GM12873 (cell line): ENCODE measurements at regions not wholly inside any gene's neighbourhood (a gene's known extent, or its start where the extent isn't known, plus 50 kb on each side); places are given as distances from the start of the nearest gene placed in this dataset.

Source experiments
- TF ChIP-seq, protein P1 (sequence below): IDR thresholded peaks from 2 replicates; pipeline ENCODE4 v1.5.1; 2012; ENCODE audit warnings: low read depth, mild to moderate bottlenecking, moderate library complexity, low read length, control low read depth; ENCODE audit not compliant: insufficient read depth; ENCODE audit errors: missing control alignments

DNA sequence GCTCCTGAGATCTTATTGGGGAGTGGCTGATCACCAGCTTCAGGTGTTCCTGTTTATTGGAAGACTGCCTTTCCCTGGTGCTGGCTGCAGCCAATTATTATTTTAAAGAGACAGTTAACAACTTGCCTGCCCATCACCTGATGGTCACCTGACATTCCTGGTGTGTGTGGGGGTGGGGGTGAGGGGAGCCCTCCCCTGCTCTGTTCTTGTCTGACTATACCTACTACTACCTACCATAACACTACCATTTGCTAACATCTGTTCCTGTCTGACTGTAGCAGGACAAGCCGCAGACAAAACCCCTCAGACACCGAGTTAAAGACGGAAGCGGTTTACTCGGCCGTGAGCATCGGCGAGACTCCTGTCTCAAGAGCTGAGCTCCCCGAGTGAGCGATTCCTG lies 54.9 kb upstream of the NBPF3 start:
- TF ChIP-seq, protein P1, sequence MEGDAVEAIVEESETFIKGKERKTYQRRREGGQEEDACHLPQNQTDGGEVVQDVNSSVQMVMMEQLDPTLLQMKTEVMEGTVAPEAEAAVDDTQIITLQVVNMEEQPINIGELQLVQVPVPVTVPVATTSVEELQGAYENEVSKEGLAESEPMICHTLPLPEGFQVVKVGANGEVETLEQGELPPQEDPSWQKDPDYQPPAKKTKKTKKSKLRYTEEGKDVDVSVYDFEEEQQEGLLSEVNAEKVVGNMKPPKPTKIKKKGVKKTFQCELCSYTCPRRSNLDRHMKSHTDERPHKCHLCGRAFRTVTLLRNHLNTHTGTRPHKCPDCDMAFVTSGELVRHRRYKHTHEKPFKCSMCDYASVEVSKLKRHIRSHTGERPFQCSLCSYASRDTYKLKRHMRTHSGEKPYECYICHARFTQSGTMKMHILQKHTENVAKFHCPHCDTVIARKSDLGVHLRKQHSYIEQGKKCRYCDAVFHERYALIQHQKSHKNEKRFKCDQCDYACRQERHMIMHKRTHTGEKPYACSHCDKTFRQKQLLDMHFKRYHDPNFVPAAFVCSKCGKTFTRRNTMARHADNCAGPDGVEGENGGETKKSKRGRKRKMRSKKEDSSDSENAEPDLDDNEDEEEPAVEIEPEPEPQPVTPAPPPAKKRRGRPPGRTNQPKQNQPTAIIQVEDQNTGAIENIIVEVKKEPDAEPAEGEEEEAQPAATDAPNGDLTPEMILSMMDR = no peak

DNA sequence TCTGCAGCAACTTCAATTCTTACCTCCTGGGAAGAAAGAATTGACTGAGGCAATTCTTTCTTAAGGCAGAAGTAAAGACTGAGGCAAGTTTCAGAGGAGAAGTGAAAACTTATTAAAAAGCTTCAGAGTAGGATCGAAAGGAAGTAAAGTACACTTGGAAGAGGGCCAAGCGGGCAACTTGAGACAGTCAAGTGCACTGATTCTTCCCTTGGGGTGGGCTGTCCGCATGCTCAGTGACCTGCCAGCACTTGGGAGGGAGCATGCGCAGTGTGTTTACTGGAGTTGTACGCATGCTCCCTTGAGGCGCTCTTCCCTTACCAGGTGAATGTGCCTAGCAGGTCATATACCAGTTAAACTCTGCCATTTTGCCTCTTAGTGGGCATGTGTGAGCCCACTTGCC lies 55.3 kb upstream of the NBPF3 start:
- TF ChIP-seq, protein P1 = no peak

- TF ChIP-seq, protein P1 = no peak
These were observed 56.0 kb upstream of the NBPF3 start for GRCh38 chr1:21383785-21384401.

- TF ChIP-seq, protein P1 = no peak
These were observed 58.6 kb upstream of the NBPF3 start for GRCh38 chr1:21381354-21381753.

GRCh38 chr1:21379571-21379970 lies 60.4 kb upstream of the NBPF3 start:
- TF ChIP-seq, protein P1 = no peak

DNA sequence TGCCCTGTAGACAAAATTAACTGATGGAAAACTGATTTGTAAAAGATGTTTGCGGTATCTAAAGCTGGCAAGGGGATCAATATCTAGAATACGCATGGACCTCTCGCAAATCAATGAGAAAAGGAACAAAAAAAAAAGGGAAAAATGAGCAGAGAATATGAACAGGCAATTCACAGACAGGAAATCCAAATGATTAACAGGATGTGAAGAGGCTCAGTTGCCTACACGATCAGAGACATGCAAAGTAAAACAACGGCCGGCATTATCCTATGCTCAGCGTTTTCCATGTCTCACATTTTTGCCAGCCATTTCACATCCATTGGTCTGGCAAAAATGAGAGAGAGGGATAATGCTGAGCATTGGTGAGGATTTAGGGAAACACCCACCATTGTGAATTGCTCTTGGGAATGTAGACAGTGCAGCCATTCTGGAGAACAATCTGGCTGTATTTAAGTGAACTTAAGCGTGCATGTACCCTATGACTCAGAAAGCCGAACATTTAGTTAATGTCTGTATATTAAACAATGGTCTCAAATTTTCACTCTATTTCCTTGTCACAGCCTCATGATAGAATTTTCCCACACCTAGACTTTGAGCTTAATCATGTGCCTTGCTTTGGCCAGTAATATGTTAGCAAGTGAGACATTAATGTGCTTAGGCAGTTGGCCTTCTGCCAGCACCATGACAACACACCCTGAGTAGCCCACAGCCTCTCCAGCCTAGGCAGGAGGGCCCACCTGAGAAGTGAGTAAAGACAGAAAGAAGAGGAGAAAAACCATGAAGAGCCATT lies 61.0 kb upstream of the NBPF3 start:
- TF ChIP-seq, protein P1 = no peak

DNA sequence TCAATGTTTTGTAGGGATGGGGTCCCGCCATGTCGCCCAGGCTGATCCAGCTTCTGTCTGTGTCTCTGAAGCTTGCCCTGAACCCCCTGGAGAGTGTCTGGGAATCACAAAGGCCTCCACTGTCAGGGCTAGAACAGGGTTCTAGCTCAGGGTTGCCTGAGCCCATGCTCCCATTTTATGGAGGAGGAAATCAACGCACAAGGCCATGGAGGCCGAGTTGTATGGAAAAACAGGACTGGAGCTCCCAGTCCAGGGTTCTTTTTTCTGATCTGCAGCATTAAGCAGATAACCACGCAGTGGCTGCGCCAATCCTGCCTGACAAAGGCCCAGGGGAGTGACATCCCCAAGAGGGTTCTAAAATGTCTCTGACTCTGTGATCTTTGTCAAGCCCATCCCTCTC lies 67.6 kb upstream of the NBPF3 start:
- TF ChIP-seq, protein P1 = no peak
